KG1 (cell line): ENCODE measurements at regions not wholly inside any gene's neighbourhood (a gene's known extent, or its start where the extent isn't known, plus 50 kb on each side); places are given as distances from the start of the nearest gene placed in this dataset.
A peak's percentile ranks its signal among the peaks of the same experiment; 100 is the strongest.

ENCODE experiments used
- DNase-seq: peaks from one replicate; lab custom pipeline; 2025; lab: John Stamatoyannopoulos, UW

- no peak for DNase-seq
Observed at GRCh38 chr3:107264888-107265287, 112.4 kb upstream of the CCDC54 start.

DNA sequence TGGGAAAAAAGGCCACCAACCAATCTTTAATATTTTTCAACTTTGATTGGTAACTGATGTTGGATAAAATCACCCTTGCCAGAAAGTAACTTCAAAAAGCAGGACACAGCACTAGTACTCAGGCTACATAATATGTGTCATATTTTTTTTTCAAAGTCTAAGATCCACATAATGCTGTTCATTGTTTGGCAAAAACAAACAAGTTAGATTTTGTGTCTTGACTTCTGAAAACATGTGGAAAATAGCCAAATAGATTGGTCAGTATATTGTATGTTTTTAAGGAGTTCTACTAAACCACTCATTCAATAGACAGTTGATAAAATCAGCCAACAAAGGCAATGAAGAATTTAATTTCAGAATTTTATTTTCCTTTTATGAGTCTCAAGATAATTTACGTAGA lies 111.7 kb upstream of the CCDC54 start:
- DNase-seq, result no peak

DNA sequence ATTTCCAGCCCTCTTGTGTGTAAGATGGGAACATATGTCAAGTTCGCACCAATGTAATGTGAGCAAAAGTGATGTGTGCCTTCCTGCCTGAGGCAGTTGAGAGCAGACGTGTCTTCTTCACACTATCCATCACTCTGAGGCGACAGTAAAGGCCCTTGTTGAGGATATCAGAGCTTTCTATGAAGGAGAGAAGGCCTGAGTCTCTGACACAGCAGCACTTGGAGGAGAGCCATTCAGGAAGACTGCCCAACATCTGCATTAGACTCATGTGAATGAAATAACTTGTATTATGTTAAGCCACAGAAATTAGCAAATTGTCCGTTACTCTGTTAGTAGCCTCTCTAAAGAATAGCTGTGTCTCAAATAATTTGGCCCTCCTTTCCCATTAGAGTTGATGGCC lies 108.8 kb upstream of the CCDC54 start:
- DNase-seq, result no peak

GRCh38 chr3:107269136-107269535 lies 108.1 kb upstream of the CCDC54 start:
- no peak for DNase-seq

GRCh38 chr3:107271787-107272387 lies 105.4 kb upstream of the CCDC54 start:
- DNase-seq, result peak; percentile 27

DNA sequence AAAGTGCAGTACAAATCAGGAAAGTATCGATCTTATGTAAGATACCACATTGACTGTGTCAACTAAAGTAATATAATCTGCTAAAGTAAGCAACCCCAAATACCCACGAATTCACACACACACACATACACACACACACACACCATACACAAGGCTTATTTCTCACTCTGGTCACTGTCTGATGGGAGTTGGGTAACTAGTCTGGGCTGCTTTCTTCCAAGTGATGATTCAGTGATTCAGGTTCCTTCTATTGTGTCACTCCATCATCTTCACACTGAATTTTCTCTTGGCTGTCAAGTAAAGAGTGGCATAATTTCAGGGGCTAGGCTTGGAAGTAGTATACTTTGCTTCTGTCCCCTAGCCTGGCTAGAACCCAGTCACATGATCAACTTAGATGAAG lies 104.8 kb upstream of the CCDC54 start:
- peak; percentile 3 for DNase-seq

DNA sequence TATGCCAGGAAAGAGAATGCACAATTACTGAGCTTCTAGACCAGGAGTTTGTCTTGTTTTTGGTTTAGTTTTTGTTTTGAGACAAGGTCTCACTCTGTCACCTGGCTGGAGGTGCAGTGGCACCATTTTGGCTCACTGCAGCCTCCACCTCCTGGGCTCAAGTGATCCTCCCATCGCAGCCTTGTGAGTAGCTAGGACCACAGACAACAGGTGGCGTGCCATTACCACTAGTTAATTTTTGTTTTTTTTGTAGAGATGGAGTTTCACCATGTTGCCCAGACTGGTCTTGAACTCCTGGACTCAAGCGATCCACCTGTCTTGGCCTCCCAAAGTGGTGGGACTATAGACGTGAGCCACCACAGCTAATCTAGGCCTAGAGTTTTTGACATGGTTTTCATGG lies 104.4 kb upstream of the CCDC54 start:
- no peak for DNase-seq

GRCh38 chr3:107273771-107274170 lies 103.5 kb upstream of the CCDC54 start:
- DNase-seq, result no peak

GRCh38 chr3:107275511-107275910 lies 101.7 kb upstream of the CCDC54 start:
- DNase-seq, result no peak

DNA sequence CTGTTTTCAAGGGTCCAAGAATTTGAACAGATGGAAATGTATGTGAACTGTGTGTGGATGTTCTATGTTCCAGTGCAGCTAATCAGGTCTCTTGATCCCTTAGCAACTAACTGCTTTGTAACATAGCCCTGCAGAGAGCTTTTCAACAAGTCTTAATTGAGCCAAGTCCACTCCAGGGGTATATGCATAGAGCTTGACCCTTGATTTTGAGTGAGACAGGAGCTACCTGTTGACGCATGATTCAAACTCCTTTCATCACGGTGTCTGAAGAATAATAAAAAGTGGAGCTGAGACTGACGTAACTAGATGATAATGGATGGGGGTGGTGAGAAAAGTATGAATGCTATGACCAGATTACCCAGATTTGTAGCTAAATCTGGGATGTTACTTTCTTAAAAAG lies 93.3 kb upstream of the CCDC54 start:
- DNase-seq, result no peak

DNA sequence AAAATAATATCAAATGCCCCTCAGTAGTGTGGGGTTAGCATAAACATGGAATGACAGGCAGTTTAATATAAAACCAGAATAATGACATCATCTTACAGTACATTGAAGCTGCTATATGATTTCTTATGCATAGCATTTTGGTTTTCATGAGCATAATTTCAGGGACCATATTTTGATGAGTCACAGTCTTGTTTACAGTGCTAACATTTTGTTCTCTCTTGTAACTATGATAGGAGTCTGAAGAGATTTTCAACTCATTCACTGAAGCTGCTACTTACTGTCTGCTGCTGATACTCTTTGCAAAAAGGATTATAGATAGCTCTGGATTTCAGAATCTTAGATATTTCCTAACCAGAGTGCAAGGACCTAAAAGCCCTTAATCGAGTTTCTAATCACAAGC lies 92.6 kb upstream of the CCDC54 start:
- no peak for DNase-seq

- DNase-seq, result no peak
Observed at GRCh38 chr3:107285197-107285596, 92.0 kb upstream of the CCDC54 start.

GRCh38 chr3:107289354-107289753 lies 87.9 kb upstream of the CCDC54 start:
- DNase-seq, result no peak

- DNase-seq, result no peak
Observed at GRCh38 chr3:107294117-107294516, 83.1 kb upstream of the CCDC54 start.

DNA sequence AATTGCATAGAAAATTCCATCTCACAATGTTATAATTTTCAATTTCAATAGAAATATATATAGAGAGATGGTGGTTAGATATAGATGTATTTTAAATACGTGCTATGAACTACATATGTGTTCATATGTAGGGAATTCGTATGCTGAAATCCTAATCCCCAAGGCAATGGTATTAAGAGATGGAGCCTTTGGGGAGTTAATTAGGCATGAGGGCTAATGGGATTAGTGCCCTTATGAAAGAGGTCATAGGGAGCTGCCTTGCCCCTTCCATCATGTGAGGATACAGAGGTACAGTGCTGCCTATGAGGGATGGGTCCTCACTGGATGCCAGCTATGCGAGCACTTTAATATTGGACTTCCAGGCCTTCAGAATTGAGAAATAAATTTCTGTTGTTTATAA lies 79.6 kb upstream of the CCDC54 start:
- DNase-seq, result no peak

DNA sequence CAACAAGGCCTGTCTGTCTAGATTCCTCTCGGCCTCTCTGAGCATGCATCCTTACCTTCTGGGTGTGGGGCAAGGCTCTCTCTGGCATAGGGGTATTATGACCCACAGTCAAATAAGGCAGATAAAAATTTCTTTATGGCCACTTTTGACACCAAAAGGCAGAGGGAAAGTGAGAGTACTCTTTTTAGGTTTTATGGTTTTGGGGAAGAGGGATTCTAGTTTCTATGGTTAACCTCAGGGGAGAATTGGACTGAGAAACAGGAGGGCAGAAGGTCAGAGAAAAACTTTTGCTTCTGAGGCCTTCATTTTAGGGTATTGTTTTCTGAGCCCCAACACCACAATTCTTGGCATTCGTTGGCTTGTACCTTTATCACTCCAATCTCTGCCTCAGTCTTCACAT lies 70.0 kb upstream of the CCDC54 start:
- DNase-seq, result no peak

GRCh38 chr3:107308716-107309115 lies 68.5 kb upstream of the CCDC54 start:
- DNase-seq, result no peak

GRCh38 chr3:107309312-107309711 lies 67.9 kb upstream of the CCDC54 start:
- DNase-seq, result no peak

- no peak for DNase-seq
Observed at GRCh38 chr3:107313711-107314110, 63.5 kb upstream of the CCDC54 start.

- DNase-seq, result no peak
Observed at GRCh38 chr3:107315141-107315540, 62.1 kb upstream of the CCDC54 start.

GRCh38 chr3:107323723-107324122 lies 53.5 kb upstream of the CCDC54 start:
- DNase-seq, result no peak

- DNase-seq, result no peak
Observed at GRCh38 chr3:107325446-107325845, 51.8 kb upstream of the CCDC54 start.
